ENCODE measurements at regions not wholly inside any gene's neighbourhood (a gene's known extent, or its start where the extent isn't known, plus 50 kb on each side); places are given as distances from the start of the nearest gene placed in this dataset.

DNA sequence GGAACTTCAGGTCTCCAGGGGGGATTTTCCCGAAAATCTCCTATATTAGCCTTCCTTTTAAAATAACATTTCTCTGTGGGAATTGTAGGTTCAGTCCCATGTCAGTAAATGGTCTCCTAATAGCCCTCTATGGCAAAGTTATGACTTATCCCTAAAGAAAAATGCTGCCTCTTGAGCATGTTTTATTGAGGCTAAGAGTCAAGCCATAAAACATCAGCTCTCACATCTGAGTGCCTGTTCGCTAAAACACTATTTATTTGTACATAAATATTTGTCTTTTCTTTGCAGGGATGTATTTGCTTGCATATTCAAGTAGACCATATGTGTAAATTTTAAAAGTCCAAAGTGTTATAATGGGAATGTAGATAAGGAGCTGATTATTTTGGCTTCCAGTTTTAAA lies 160.4 kb downstream of the PRDM6 start:
- no peak overlapping the region for H3K27ac ChIP-seq
- TF ChIP-seq, protein P1, sequence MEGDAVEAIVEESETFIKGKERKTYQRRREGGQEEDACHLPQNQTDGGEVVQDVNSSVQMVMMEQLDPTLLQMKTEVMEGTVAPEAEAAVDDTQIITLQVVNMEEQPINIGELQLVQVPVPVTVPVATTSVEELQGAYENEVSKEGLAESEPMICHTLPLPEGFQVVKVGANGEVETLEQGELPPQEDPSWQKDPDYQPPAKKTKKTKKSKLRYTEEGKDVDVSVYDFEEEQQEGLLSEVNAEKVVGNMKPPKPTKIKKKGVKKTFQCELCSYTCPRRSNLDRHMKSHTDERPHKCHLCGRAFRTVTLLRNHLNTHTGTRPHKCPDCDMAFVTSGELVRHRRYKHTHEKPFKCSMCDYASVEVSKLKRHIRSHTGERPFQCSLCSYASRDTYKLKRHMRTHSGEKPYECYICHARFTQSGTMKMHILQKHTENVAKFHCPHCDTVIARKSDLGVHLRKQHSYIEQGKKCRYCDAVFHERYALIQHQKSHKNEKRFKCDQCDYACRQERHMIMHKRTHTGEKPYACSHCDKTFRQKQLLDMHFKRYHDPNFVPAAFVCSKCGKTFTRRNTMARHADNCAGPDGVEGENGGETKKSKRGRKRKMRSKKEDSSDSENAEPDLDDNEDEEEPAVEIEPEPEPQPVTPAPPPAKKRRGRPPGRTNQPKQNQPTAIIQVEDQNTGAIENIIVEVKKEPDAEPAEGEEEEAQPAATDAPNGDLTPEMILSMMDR (IDR thresholded peaks at IDR 0.05) = no peak
- TF ChIP-seq POLR2A (IDR thresholded peaks at IDR 0.05) = no peak
- no peaks in the 10 kb centered on the region for H3K36me3 ChIP-seq
- H3K27me3 ChIP-seq = no peaks in the 10 kb centered on the region
- intact Hi-C loops (cut with DNase I) = no loop called here
- H3K9me3 ChIP-seq = no peaks in the 10 kb centered on the region
- DNase-seq = no peak
- 79 to 85% methylated on average over 2 of the region's 2 CpGs for WGBS, 2 donors
- H3K4me3 ChIP-seq (replicated peaks in 1 of 3) = no peak overlapping the region
- no peaks in the 10 kb centered on the region for H3K4me1 ChIP-seq

GRCh38 chr5:123245689-123246088 lies 156.6 kb downstream of the PRDM6 start:
- intact Hi-C loops (cut with DNase I) = no loop called here
- WGBS, 2 donors = 62 to 76% methylated on average over 1 of the region's 1 CpG
- no peak for TF ChIP-seq POLR2A (IDR thresholded peaks at IDR 0.05)
- TF ChIP-seq, protein P1 (IDR thresholded peaks at IDR 0.05) = no peak

DNA sequence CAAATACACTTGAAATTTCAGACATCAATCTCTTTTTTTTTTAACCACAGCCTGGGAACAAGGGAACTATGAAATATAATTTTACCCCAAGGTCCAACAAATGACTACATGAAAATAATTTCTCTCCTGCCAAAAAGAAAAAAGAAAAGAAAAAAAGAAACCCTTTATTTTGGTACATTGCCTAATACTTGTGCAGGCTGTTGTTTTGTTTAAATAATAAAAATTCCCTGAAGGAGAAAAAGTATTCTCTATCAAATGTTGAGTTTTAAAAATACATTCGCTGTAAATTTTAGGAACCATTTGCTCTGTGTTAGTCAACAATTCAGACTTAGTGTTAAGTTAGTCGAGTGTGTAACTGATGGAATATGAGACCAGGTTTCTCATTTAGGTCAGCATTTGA lies 155.4 kb downstream of the PRDM6 start:
- intact Hi-C loops (cut with DNase I) = no loop called here

More at GRCh38 chr5:123245689-123246088, 156.6 kb downstream of the PRDM6 start:
- no peak overlapping the region for H3K4me3 ChIP-seq (replicated peaks in 1 of 3)
- H3K4me1 ChIP-seq = no peaks in the 10 kb centered on the region
- no peak overlapping the region for H3K27ac ChIP-seq
- no peak for DNase-seq
- H3K36me3 ChIP-seq = no peaks in the 10 kb centered on the region
- H3K27me3 ChIP-seq = no peaks in the 10 kb centered on the region
- H3K9me3 ChIP-seq = no peaks in the 10 kb centered on the region

More for the DNA sequence above, 155.4 kb downstream of the PRDM6 start:
- Histone ChIP-seq H3K27ac (no peak overlapping the region), H3K36me3 (no peaks in the 10 kb centered on the region), H3K4me1 (no peaks in the 10 kb centered on the region), H3K4me3 (replicated peaks in 1 of 3) (no peak overlapping the region), H3K9me3 (no peaks in the 10 kb centered on the region), H3K27me3 (no peaks in the 10 kb centered on the region)
- no peak for TF ChIP-seq POLR2A (IDR thresholded peaks at IDR 0.05)
- TF ChIP-seq, protein P1 (IDR thresholded peaks at IDR 0.05) = no peak
- 72 to 76% methylated on average over 2 of the region's 2 CpGs for WGBS, 2 donors
- DNase-seq = no peak
